BJ (cell line): ENCODE measurements at regions not wholly inside any gene's neighbourhood (a gene's known extent, or its start where the extent isn't known, plus 50 kb on each side); places are given as distances from the start of the nearest gene placed in this dataset.

ENCODE experiments used
- CTCF ChIA-PET: fragments of 350-600 bp; formaldehyde crosslinking; extraction: SDS; loops from one replicate; lab custom pipeline; 2021; ENCODE audit warnings: antibody characterized with exemption, inconsistent platforms; lab: Yijun Ruan, JAX
- POLR2A ChIA-PET: fragments of 300-600 bp; sonication (Branson Sonifier 250); formaldehyde crosslinking; extraction: SDS; loops from one replicate; lab custom pipeline; 2021; ENCODE audit warnings: antibody characterized with exemption; lab: Charles Lee
- DNase-seq: peaks from one replicate; pipeline ENCODE4 v3.0.0-alpha.2; 2011; ENCODE audit warnings: low read depth
- H3K27me3 ChIP-seq: 2 replicates; pipeline ENCODE4 v1.6.0; 2011; ENCODE audit warnings: low read length; ENCODE audit not compliant: control insufficient read depth, insufficient read depth
- H3K36me3 ChIP-seq: 2 replicates; pipeline ENCODE4 v1.5.1; 2011; ENCODE audit warnings: low read length; ENCODE audit not compliant: control insufficient read depth, insufficient read depth
- H3K4me3 ChIP-seq: 2 replicates; pipeline ENCODE4 v1.5.1; 2011; ENCODE audit warnings: low read depth, mild to moderate bottlenecking, control low read depth, low read length
- CTCF ChIP-seq: IDR thresholded peaks from 2 replicates; pipeline ENCODE4 v1.5.1; 2011; ENCODE audit warnings: low read depth, mild to moderate bottlenecking, control low read depth, inconsistent platforms, low read length, moderate library complexity; ENCODE audit not compliant: insufficient read depth

GRCh38 chr15:68501616-68502015 is 69.7 kb upstream of the ITGA11 start:
- peaks cover 2% of the 10 kb centered on the region for H3K27me3 ChIP-seq

GRCh38 chr15:68502398-68502901 is 70.5 kb upstream of the ITGA11 start:
- POLR2A ChIA-PET = no interaction called here
- H3K4me3 ChIP-seq = no peak overlapping the region
- TF ChIP-seq CTCF = no peak
- no peaks in the 10 kb centered on the region for H3K36me3 ChIP-seq
- DNase-seq = no peak
- H3K27me3 ChIP-seq = peaks cover 4% of the 10 kb centered on the region
- CTCF ChIA-PET = interaction anchor here (0.6 kb wide), 1 partner anchor 48 kb away, joined by 3 read pairs; no protein-coding TSS in a partner anchor

More at GRCh38 chr15:68501616-68502015, 69.7 kb upstream of the ITGA11 start:
- no peak for TF ChIP-seq CTCF
- ChIA-PET CTCF (interaction anchor here (2.1 kb wide), 1 partner anchor 14 kb away, joined by 8 read pairs; no protein-coding TSS in a partner anchor), POLR2A (no interaction called here)
- Histone ChIP-seq H3K4me3 (no peak overlapping the region), H3K36me3 (no peaks in the 10 kb centered on the region)
- DNase-seq = no peak

- ChIA-PET POLR2A (no interaction called here), CTCF (interaction anchor here (2.0 to 3.4 kb wide), 2 partner anchors 9 to 17 kb away, joined by 7 to 12 read pairs; no protein-coding TSS in a partner anchor)
Measured at GRCh38 chr15:68503213-68503612, 71.2 kb upstream of the ITGA11 start.

GRCh38 chr15:68503791-68504680 is 72.1 kb upstream of the ITGA11 start:
- no peak for TF ChIP-seq CTCF
- H3K36me3 ChIP-seq = no peaks in the 10 kb centered on the region
- ChIA-PET CTCF (interaction anchor here (1.5 to 3.4 kb wide), 4 partner anchors 9 to 198 kb away, joined by 4 to 12 read pairs (median 6); no protein-coding TSS in a partner anchor), POLR2A (no interaction called here)
- no peak for DNase-seq
- H3K27me3 ChIP-seq = peaks cover 5% of the 10 kb centered on the region
- H3K4me3 ChIP-seq = no peak overlapping the region

More at GRCh38 chr15:68503213-68503612, 71.2 kb upstream of the ITGA11 start:
- no peak for DNase-seq
- Histone ChIP-seq H3K36me3 (no peaks in the 10 kb centered on the region), H3K4me3 (no peak overlapping the region), H3K27me3 (peaks cover 3% of the 10 kb centered on the region; the same call in 1 of the 2 replicates)
- no peak for TF ChIP-seq CTCF

GRCh38 chr15:68504681-68505170 is 72.8 kb upstream of the ITGA11 start:
- POLR2A ChIA-PET = no interaction called here
- peaks cover 5% of the 10 kb centered on the region for H3K27me3 ChIP-seq
- CTCF ChIA-PET = interaction anchor here (1.5 to 3.4 kb wide), 4 partner anchors 10 to 198 kb away, joined by 4 to 12 read pairs (median 6); no protein-coding TSS in a partner anchor
- H3K4me3 ChIP-seq = no peak overlapping the region
- no peak for DNase-seq
- no peaks in the 10 kb centered on the region for H3K36me3 ChIP-seq
- TF ChIP-seq CTCF = no peak
